Prostate gland (tissue), 1 donor: ENCODE measurements at regions not wholly inside any gene's neighbourhood (a gene's known extent, or its start where the extent isn't known, plus 50 kb on each side); places are given as distances from the start of the nearest gene placed in this dataset.

ENCODE experiments used
- POLR2A ChIP-seq: fragments of 450-650 bp; IDR thresholded peaks from one replicate; pipeline ENCODE4 v1.6.1; 2016; ENCODE audit warnings: antibody characterized with exemption, mild to moderate bottlenecking
- POLR2AphosphoS5 ChIP-seq: sonication (generic); formaldehyde crosslinking; IDR thresholded peaks from one replicate; pipeline ENCODE4 v1.6.1; 2017; ENCODE audit warnings: antibody characterized with exemption

DNA sequence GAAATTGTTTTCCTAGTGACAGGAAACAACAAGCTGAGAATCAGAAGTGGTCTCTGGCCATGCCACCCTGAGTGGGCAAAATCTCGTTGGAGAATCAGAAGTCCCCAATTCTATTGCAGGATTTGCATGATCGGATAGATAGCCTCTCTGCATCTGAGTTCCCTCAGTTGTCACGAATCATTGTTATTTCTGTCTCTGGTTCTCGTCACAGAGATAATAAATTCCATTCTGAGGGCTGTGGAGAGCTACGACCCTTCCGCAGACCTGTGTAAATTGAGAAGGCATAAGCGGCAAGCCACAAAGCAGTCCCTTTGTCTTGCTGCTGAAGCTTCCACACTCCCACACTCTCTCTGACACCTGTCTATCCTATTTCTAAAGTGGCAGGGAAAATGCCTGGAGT lies 102.4 kb upstream of the CNR1 start:
- TF ChIP-seq POLR2AphosphoS5 = no peak
- TF ChIP-seq POLR2A = no peak
